Osteocyte (in vitro differentiated cells): ENCODE measurements at regions not wholly inside any gene's neighbourhood (a gene's known extent, or its start where the extent isn't known, plus 50 kb on each side); places are given as distances from the start of the nearest gene placed in this dataset.

Source experiments
- DNase-seq: peaks from one replicate; pipeline ENCODE4 v3.0.0; 2021; ENCODE audit warnings: mixed read lengths; ENCODE audit not compliant: unreplicated experiment; ENCODE audit errors: extremely low spot score
- H3K27ac Mint-ChIP-seq: one replicate; pipeline ENCODE4 v1.8.0; 2021; ENCODE audit warnings: mild to moderate bottlenecking, mixed read lengths; ENCODE audit not compliant: unreplicated experiment
- H3K27me3 Mint-ChIP-seq: one replicate; pipeline ENCODE4 v1.8.0; 2021; ENCODE audit warnings: mixed read lengths; ENCODE audit not compliant: unreplicated experiment
- H3K36me3 Mint-ChIP-seq: one replicate; pipeline ENCODE4 v1.8.0; 2021; ENCODE audit warnings: mixed read lengths; ENCODE audit not compliant: unreplicated experiment
- H3K4me1 Mint-ChIP-seq: one replicate; pipeline ENCODE4 v1.8.0; 2021; ENCODE audit warnings: mixed read lengths; ENCODE audit not compliant: unreplicated experiment
- H3K4me3 Mint-ChIP-seq: one replicate; pipeline ENCODE4 v1.8.0; 2021; ENCODE audit warnings: mild to moderate bottlenecking, moderate library complexity, mixed read lengths; ENCODE audit not compliant: unreplicated experiment
- H3K9me3 Mint-ChIP-seq: one replicate; pipeline ENCODE4 v1.8.0; 2021; ENCODE audit warnings: mixed read lengths; ENCODE audit not compliant: unreplicated experiment
- TF ChIP-seq, protein P1 (sequence below): fragments of 200-600 bp; sonication (generic); IDR thresholded peaks from 2 replicates; pipeline ENCODE4 v1.5.0; 2021; ENCODE audit warnings: antibody characterized with exemption, mild to moderate bottlenecking, moderate library complexity

DNA sequence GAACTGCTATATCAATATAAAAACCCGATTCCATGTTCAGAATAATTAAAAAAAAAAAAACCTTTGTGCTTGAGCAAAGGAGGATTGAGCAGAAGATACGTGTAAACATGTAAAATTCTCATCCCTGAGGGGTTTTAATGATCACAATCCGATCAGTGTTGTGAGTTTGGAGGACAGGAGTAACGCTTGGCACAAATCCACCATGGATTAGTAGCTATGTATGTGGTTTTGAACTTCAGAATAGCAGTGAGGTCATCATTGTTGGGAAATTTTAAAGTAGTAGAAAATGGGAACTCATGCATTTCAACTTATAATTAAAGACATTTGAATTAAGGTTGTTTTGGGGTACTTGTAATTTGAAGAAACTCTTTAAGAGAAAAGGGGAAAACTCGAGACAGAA, 203.2 kb downstream of the RPS12 start:
- Mint-ChIP-seq H3K27ac (no peak overlapping the region), H3K4me3 (no peak overlapping the region), H3K4me1 (no peaks in the 10 kb centered on the region), H3K36me3 (no peaks in the 10 kb centered on the region), H3K27me3 (no peaks in the 10 kb centered on the region), H3K9me3 (no peaks in the 10 kb centered on the region)
- TF ChIP-seq, protein P1, sequence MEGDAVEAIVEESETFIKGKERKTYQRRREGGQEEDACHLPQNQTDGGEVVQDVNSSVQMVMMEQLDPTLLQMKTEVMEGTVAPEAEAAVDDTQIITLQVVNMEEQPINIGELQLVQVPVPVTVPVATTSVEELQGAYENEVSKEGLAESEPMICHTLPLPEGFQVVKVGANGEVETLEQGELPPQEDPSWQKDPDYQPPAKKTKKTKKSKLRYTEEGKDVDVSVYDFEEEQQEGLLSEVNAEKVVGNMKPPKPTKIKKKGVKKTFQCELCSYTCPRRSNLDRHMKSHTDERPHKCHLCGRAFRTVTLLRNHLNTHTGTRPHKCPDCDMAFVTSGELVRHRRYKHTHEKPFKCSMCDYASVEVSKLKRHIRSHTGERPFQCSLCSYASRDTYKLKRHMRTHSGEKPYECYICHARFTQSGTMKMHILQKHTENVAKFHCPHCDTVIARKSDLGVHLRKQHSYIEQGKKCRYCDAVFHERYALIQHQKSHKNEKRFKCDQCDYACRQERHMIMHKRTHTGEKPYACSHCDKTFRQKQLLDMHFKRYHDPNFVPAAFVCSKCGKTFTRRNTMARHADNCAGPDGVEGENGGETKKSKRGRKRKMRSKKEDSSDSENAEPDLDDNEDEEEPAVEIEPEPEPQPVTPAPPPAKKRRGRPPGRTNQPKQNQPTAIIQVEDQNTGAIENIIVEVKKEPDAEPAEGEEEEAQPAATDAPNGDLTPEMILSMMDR, result no peak
- no peak for DNase-seq

DNA sequence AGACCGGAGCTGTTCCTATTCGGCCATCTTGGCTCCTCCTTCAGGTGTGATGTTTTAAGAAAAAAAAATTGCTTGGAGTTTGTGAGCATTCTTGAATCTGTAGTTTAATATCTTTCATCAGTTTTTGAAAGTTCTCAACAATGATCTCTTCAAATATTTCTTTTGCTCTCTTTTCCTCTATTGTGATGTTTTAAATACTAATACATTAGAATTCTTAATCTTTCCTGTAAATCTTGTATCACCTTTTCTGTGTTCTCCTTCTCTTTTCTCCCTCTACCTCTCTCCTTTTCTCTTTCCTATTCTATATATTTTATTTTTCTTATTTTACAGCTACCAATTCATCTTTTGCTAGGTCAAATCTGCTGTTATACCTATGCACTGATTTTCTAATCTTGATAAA, 212.3 kb downstream of the RPS12 start:
- no peaks in the 10 kb centered on the region for H3K36me3 Mint-ChIP-seq
- H3K27ac Mint-ChIP-seq, result no peak overlapping the region
- H3K4me1 Mint-ChIP-seq, result no peaks in the 10 kb centered on the region
- TF ChIP-seq, protein P1, result no peak
- DNase-seq, result no peak
- H3K4me3 Mint-ChIP-seq, result no peak overlapping the region
- peaks cover 13% of the 10 kb centered on the region for H3K9me3 Mint-ChIP-seq
- H3K27me3 Mint-ChIP-seq, result peaks cover 5% of the 10 kb centered on the region

DNA sequence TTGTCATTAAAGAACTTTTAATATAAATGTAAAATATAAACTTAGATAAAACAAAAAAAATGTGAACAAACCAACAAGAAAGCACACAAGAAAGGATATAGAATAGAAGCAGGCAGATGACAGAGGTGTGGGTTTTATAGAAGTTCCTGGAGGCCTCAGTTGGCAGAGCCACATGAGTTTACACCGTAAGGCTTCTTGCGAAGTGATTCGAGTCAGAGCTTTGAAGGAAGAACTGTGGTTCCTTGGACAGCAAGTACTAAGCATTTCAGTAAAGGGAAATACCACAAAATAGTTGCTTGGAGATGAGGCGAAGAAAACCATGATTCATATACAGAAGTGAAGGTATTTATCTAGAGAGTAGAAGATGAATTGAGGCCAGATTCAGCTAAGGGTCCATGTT, 207.9 kb upstream of the EYA4 start:
- Mint-ChIP-seq H3K4me1 (no peaks in the 10 kb centered on the region), H3K36me3 (no peaks in the 10 kb centered on the region), H3K4me3 (no peak overlapping the region), H3K9me3 (no peaks in the 10 kb centered on the region), H3K27ac (no peak overlapping the region), H3K27me3 (peaks cover 12% of the 10 kb centered on the region)
- DNase-seq, result no peak
- TF ChIP-seq, protein P1, result no peak

DNA sequence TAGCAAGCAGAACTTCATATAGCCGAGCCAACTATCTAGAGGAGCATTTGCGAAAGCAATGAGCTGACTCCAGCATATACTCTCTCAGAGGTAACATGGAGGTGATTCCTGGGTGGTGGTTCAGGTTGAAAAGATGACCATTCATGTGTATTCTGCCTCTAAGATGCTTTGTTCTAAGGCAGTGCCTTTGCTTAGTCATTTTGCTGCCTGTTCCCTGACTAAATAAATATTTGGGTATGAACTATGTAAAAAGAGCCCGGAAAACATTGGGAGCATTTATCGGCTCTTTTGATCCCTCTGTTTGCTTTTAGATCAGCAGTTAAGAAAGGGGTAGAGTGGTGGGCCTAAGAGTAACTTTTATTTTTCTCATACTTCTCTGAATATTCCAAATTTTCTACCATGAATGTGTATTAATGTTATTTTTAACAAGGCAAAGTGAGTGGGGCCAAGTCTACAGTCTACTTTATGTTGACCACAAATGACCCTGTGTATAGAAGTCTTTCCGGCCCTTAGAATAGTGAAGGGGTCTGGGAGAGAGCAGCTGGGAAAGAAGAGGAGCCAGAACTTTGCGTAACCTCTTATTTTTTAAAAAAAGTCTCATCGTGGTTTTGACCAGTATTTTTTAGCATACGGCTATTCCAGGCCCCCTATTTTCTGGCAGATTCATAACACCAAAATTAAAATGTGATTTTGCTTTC, 206.5 kb upstream of the EYA4 start:
- H3K27ac Mint-ChIP-seq, result no peak overlapping the region
- H3K36me3 Mint-ChIP-seq, result no peaks in the 10 kb centered on the region
- H3K4me1 Mint-ChIP-seq, result no peaks in the 10 kb centered on the region
- TF ChIP-seq, protein P1, result no peak
- no peak for DNase-seq
- peaks cover 7% of the 10 kb centered on the region for H3K27me3 Mint-ChIP-seq
- no peaks in the 10 kb centered on the region for H3K9me3 Mint-ChIP-seq
- H3K4me3 Mint-ChIP-seq, result no peak overlapping the region

DNA sequence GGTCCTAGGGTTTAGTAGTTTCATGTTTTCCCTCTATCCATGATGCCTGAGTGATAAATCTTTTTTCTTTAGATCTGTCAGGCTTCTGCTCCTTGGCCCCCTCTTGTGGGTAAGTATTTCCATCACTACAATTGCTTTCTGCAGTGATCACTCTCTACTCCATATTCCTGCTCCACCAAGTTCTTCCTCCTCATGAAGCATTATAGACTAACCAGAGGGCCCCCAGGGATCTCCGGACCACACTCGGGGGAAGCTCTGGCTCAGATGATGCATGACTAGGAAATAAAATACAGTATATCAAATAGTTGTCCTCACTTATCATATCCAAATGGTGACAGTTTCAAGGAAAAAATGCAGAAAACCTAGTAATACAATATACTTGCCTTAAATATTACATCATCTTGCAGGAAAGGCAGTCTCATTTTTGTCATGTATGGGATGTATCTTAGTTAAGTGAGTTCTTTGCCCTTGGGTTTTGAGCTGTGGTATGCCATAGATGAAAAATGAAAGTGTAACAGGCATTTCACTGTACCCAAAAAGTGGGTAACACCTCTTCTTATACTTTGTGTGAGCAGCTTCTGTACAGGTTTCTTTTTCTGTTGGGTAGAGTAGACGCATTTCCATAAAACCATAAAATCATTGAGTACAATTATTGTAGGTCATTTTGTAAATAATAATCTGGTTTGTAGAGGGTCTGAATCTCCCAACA, 200.9 kb upstream of the EYA4 start:
- H3K27me3 Mint-ChIP-seq, result peaks cover 9% of the 10 kb centered on the region
- H3K4me1 Mint-ChIP-seq, result no peaks in the 10 kb centered on the region
- TF ChIP-seq, protein P1, result peak; percentile 73
- no peak overlapping the region for H3K27ac Mint-ChIP-seq
- no peaks in the 10 kb centered on the region for H3K36me3 Mint-ChIP-seq
- no peak overlapping the region for H3K4me3 Mint-ChIP-seq
- H3K9me3 Mint-ChIP-seq, result no peaks in the 10 kb centered on the region
- no peak for DNase-seq
